Esophagus muscularis mucosa (tissue), 4 donors: ENCODE measurements at regions not wholly inside any gene's neighbourhood (a gene's known extent, or its start where the extent isn't known, plus 50 kb on each side); places are given as distances from the start of the nearest gene placed in this dataset.

ENCODE experiments used
- EP300 ChIP-seq: sonication (generic); formaldehyde crosslinking; IDR thresholded peaks from one replicate; pipeline ENCODE4 v1.6.1; 2017; ENCODE audit warnings: antibody characterized with exemption
- POLR2AphosphoS5 ChIP-seq, 2 donors: sonication (generic); formaldehyde crosslinking; IDR thresholded peaks; one replicate each; pipeline ENCODE4 v1.6.1; 2017; ENCODE audit warnings: antibody characterized with exemption in 2 of 2
- TF ChIP-seq, protein P1 (sequence below), 3 experiments: fragments of 200-600 bp in 2 of 3; fragments of 450-650 bp in 1 of 3; sonication (generic) in 2 of 3; IDR thresholded peaks; one replicate each; pipeline ENCODE4 v1.5.1; 2017 to 2019; ENCODE audit warnings: antibody characterized with exemption in 3 of 3, mild to moderate bottlenecking in 2 of 3, moderate library complexity in 1 of 3

DNA sequence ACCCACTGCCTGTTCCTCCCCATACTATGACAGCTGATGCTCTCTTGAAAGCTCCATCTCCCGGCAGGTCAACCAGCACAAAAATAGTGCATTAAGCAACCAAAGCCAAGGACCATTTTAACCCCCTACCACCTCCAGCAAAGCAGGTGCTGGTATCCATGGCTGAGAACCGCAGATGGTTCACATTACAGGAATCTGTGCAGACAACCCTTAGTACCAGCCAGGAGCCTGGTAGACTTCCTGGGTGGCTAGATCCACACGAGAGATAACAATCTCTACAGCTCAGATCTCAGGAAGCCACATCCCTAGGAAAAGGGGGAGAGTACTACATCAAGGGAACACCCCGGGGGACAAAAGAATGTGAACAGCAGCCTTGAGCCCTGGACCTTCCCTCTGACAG, 248.0 kb downstream of the FGF13 start:
- TF ChIP-seq, protein P1, sequence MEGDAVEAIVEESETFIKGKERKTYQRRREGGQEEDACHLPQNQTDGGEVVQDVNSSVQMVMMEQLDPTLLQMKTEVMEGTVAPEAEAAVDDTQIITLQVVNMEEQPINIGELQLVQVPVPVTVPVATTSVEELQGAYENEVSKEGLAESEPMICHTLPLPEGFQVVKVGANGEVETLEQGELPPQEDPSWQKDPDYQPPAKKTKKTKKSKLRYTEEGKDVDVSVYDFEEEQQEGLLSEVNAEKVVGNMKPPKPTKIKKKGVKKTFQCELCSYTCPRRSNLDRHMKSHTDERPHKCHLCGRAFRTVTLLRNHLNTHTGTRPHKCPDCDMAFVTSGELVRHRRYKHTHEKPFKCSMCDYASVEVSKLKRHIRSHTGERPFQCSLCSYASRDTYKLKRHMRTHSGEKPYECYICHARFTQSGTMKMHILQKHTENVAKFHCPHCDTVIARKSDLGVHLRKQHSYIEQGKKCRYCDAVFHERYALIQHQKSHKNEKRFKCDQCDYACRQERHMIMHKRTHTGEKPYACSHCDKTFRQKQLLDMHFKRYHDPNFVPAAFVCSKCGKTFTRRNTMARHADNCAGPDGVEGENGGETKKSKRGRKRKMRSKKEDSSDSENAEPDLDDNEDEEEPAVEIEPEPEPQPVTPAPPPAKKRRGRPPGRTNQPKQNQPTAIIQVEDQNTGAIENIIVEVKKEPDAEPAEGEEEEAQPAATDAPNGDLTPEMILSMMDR (IDR thresholded peaks at IDR 0.05), result no peak
- TF ChIP-seq EP300 (no peak), POLR2AphosphoS5 (IDR thresholded peaks at IDR 0.05) (no peak)
